Right hindlimb (tissue), 1 donor: ENCODE measurements at regions not wholly inside any gene's neighbourhood (a gene's known extent, or its start where the extent isn't known, plus 50 kb on each side); places are given as distances from the start of the nearest gene placed in this dataset.
"Not testable (repeated sequence)": the region's sequence is repeated elsewhere in the genome, so short reads cannot be mapped to it uniquely, and the experiment has no call there.

ENCODE experiments used
- DNase-seq: peaks from one replicate; pipeline ENCODE4 v3.0.0-alpha.2; 2018

DNA sequence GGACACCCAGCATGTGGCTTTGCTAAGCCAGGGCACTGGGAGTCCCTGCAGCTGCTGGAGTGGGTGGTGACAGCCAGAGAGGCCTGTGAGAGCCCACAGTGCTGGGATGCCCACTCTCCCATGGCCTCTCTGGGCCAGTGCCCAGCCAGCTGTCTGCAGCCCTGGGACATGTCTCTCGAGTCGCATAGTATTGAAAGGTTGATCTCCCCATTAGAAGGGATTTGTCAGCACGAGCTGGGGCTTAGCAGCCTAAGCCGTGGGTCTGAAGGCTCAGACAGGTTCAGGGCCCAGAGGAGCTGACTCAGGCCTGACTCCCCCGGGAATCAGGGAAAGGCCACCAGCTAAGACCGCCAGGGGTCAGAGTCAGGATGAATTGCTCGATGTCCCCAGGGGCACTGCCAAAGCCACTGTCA lies 53.5 kb downstream of the FOXD2 start:
- peak; percentile 12 for DNase-seq

DNA sequence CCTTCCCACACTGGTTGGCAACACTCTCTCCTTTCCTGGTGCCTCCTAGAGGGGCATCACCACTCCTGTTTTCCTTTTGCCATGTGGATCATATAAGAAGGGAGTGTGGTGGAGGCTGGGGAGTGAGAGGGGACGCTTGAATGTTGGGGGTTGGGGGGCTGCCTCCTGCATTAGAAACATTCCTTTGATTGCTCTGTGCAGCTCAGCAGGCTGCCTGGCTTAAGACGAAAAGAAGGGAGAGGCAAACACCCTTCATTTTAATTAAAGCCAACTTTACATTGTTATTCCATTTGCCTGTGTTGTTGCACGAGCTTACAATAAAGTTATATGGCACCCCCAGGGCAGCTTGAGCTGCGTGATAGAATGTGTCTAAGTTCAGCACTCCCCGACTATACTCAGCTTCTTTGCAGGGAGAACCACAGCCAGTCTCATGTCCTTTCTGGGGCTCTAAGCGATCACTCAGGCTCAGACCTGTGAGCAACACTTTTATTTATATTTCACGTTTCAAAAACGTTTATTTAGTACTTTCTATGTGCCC lies 57.4 kb downstream of the FOXD2 start:
- no peak for DNase-seq

DNA sequence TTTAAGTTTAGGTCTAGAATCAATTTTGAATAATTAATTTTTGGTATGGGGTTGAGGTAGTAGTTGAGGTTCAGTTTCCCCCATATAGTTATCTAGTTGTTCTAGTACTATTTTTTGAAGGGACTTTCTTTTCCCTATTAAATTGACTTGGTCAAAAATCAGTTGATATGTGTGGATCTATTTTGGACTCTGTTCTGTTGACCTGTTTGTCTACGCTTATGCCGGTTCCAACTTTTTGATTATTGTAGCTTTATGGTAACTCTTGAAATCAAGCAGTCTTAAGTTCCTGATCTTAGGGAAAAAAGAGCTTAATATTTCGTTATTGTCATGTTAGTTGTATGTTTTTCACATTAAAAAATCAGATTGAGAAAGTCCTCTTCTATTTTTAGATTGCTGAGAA lies 60.7 kb downstream of the FOXD2 start:
- DNase-seq: no peak

DNA sequence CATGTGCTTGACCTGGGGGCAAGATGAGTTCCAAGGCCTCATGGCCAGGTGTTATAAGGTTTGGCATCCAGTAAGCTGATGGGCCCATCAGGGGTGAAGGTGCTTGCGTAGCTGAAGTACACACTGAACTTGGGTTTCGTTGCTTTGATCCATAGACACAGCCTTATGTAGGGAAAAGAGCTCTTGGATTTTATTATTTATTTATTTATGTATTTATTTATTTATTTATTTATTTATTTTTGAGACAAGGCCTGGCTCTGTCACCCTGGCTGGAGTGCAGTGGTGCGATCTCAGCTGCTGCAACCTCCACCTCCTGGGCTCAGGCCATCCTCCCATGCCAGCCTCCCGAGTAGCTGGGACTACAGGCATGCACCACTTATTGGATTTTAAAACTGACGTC lies 63.2 kb downstream of the FOXD2 start:
- DNase-seq: no peak

DNA sequence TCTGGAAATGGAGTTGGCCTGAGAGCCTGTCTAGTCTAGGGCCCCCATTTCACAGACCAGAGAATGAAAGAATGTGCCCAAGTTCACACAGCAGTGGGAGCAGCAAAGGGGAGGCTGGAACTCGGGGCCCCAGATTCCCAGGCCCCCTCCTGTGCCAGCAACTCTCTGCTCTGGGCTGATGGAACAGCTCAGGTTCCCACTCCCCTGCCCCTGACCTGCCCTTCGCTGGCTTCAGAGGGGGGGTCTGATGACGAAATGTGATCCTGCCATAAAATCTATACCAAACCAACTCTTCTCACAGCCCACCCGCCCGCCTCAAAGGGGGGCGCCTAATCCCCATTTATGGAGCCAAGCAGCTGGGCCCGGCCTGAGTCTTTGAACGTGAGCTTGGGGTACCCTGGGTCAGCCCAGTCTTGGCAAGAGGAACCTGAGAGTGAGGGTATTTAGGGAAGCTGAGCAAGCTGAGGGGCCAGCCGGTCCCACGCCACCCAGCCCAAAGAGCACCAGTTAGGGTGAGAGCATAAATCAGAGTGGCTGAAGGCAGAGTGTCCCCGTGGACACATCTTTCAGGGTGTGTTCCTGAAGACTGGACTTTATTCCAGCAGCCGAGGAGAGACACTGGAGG lies 65.0 kb downstream of the FOXD2 start:
- no peak for DNase-seq

DNA sequence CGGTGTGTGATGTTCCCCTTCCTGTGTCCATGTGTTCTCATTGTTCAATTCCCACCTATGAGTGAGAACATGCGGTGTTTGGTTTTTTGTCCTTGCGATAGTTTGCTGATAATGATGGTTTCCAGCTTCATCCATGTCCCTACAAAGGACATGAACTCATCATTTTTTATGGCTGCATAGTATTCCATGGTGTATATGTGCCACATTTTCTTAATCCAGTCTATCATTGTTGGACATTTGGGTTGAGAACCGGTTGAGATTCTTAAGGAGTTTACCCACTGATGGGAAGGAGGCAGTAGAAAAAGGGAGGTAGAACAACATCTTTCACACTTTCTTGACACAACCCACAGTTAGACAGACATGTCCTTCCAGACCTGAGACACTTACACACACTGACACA lies 67.0 kb downstream of the FOXD2 start:
- DNase-seq: not testable (repeated sequence)

DNA sequence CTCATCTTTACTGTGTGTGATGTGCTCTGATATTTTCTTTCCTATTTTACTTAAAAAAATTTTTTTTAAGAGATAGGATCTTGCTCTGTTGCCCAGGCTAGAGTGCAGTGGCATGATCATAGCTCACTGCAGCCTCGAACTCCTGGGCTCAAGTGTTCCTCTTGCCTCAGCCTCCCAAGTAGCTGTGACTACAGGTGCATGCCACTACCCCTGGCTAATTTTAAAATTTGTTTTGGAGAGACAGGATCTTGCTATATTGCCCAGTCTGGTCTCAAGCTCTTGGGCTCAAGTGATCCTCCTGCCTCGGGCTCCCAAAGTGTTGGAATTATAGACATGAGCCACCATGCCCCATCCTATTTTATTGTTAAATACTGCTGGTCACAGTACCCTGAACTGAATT lies 67.4 kb downstream of the FOXD2 start:
- no peak for DNase-seq

DNA sequence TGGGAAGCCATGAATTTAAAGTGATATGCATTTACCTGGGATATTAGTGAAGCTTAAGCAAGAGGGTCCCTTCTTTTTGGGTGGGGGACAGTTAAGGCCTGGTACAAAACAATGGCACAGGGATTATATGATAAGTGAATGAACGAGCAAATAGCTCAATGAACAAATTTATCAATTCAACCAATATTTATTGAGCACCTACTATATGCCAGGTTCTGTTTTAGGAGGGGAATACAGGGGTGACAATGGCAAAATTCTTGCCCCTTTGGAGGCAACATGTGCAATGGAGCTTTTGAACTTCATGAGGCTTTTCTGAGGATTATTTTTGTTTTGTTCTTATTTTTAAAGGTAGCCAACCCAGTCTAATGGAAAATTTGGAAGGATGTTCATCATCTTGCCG lies 68.2 kb downstream of the FOXD2 start:
- no peak for DNase-seq

DNA sequence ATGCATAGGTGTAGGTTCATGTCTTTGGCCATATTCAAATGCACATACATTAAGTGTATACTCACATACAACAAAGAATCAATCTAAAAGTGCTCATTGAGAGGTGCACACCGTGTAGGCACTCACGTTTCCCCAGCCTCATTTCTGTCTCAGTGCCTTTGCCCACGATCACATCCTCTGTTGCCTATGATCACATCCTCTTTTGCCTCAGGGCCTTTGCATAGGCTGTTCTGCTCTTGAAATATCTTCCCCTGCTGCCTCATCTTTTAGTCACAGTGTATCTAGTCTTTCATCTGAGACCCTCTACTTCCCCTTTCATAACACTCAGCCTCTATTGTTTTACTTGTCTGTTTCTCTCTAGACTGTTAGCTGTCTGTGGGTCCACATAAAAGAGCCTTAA lies 69.3 kb downstream of the FOXD2 start:
- DNase-seq: no peak

DNA sequence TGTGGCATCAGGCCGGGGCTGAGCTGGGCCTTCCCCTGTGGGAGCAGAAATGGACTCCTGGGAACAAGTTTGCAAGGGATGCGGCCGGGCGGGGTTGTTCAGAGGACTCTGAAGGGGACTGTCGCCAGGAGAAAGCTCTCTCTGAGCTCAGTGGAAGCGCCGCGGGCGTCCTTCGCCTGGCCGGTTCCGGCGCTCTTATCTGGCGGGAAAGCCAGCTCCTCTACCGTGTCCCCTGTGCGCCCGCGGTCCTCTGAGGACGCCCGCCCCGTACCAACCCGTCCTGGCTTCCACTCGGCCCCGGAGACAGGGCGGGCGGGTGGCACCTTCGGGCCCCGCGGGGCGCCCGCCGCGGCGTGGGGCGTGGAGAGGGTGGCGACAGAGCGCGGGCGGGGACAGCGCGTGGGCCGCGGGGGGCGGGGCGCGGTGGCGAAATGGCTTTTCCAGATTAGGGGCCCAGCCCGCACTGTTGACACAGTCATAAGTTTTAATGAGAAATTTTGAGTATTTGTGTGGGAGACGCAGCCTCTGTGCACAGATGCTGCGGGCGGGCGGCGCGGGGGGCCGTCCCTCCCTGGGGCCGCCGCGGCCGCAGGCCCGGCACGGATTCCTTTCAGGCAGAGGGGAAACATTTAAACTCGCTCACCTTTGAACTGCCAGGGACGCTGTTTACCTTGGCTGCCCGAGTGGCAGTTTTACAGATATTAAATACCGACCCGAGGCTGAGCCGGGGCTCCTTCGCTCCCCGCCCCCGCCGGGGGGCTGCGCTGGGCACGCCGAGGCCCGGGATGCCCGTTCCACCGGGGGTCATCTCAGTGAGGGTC lies 70.2 kb downstream of the FOXD2 start:
- peak; percentile 32 for DNase-seq

DNA sequence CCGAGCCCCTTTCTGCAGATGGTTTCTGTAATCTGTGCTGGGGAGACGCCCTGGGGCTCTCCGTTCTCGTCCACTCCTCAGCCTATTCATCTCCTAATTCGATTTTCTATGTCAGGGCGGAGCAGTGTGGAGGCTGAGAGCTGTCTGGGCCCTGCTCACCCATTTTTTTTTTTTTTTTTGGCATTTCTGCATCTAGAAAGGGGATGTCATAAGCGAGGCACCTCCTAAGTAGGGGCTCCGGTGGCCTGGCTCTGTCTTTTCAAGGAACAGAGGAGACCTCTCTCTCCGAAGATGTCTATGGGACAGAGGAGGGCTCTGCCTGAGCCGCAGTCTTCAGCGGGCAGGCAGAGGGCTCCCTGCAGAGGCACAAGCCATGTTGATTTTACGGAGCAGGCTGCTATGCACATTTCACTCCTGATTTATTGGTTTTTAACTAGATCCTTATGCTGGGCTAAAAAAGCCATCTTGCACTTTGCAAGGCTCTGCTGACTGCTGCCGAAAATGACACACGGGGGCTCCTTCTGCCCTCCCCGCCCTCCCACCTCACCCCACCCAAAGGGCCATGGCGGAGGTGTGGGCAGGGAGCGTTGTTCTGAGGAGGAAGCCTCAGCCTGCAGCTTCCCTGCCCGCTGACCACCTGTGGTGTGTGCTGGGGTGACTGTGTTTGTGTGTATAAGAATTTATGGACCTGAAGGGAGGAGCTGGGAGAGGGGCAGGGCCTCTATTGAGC lies 71.0 kb downstream of the FOXD2 start:
- DNase-seq: peak; percentile 42

DNA sequence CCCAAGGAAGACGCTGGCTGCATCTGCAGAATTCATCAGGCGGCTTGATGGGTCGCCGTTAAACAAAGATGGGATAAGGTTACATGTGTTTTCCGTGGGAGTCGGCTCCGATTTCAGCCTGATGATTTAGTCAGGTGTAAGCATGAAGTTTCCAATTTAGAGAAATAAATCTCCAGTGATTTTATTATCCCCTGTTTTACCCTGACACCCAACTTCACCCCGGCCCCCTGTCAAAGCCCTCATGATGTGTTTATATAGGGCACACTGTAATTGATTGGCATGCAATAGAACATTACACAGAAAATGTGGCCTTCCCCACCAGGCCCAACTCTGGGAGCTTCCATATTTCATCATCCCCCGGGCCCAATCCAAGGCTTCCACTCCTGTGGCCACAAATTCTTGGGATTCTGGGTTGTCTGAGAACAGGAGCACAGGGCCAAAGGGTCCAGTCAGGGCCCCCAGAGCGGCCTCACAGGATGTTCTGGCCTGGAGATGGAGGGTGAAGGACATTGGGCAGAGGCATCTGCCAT lies 72.5 kb downstream of the FOXD2 start:
- DNase-seq: no peak

DNA sequence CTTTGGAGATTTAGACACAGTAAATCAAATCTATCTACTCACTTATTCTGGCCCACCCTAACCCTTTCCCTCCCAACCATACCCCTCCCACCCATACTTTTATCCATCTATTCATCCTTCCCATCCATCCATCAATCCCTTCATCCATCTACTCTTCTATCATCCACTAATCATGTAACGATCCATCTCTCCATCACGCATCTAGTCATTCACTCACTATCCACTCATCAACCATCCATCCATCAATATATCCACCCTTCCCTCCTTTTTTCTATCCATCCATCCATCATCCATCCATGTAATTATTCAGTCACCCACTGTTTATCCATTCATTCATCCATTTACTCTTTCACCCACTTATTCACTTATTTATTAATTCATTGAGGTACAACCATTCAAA lies 74.0 kb downstream of the FOXD2 start:
- no peak for DNase-seq

DNA sequence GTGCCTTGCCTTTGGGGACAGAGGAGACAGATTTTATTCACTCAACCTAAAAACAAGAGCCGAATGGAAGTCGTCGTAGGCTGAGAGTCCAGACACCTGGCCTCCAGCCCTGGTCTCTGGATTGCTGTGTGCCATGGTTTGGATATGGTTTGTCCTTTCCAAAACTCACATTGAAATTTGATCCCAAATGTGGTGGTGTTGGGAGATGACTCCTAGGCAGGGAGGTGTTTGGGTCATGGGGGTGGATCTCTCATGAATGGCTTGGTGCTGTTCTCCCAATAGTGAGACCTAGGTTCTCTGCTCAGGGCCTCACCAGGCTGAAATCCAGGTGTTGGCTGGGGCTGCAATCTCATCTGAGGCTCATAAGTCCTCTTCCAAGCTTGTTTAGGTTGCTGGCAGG lies 75.5 kb downstream of the FOXD2 start:
- no peak for DNase-seq

DNA sequence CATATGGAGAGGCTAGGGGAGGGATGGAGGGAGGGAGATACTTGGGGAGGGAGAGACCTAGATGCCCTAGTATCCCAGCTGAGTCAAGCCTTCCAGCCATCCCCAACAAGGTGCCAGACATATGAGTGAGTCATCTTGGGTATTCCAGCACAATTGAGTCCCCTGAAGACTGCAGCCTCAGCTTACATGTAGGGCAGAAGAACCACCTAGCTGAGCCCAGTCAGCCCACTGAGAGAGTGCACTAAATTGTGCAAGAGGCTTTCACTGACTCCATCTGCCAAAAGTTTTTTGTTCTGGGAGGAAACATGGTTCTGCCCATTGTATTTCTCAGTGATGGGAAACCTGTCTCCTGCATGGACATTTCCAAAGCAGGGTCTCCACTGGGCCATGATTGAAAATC lies 76.4 kb downstream of the FOXD2 start:
- DNase-seq: no peak

DNA sequence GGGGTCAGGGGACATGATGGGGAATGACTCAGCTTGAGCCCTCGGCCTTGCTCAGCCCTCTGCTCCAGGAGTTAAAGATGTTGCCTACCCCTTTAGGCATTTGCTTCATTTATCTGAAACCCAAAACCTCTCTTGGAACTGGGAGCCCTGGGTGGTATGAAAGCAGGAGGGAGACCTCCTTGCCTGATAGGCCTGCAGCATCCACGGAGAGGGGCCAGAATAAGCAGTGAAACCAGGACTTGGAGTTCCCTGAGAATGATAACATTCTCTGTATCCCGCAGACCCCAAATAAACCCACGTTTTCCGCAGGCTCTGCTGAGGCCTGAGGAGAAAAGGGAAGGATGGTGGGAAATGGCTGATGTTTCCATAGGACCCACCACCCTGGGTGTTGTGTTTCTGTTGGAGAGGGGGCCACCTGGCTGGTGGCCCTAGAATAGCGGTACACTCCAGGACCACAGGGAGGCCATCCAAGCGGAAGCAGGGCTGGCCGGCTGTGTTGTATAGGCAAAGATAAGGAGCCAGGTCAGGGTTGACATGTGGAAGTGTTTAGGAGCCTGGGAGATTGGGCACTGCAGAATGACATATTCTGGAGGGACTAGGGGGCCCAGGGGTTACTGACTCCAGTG lies 77.4 kb downstream of the FOXD2 start:
- no peak for DNase-seq

DNA sequence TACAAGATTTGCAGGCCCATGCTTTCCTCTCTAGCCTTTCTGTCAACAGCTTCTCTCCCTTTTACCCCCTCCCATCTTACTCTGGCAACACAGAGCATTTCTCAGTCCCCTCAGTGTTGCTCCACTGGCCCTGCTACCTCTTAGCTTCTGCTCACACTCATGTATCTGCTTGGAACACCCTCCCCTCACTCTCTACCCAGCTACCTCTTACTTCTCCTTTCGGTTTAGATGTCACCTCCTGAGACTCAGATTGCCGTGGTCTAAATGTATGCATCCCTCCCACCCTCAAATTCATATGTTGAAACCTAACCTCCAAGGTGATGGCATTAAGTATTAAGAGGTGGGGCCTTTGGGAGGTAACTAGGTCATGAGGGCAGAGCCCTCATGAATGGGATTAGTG lies 80.1 kb downstream of the FOXD2 start:
- no peak for DNase-seq

DNA sequence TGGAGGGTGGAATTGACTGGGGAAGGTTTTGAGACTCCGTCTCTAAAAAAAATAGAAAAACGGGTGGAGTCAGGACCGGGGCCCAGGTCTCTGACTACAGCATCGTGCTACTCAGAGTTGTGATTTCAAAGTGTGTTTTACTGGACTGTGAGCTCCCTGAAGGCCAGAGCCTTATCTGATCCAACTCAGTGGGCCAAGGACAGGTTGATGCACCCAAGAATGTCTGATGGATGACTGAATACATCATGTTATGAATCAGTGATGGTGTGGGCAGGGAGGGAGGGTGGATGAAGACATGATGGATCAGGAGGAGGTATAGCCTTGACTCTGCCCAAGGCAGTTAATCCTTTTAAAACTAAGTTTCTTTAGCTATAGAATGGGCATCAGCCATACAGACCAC lies 81.6 kb downstream of the FOXD2 start:
- no peak for DNase-seq

DNA sequence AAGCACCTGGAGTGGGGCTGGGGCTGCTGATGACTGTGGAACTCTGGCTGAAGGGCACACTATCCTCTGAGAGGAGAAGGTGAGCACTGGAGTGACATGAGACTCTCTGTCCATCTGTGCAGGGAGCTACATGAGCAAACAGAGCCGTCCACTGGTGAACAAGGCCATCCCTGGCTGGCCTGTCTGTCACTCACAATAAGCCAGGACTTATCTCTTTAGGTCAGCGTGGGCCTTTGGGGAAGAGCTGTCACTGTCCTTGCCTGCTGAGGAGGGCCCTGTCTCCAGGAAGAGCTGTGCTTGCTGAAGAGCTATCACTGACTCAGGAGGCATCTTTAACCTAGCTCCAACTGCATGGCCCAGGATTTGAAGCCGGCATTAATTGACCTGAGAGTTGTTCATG lies 82.1 kb downstream of the FOXD2 start:
- no peak for DNase-seq

DNA sequence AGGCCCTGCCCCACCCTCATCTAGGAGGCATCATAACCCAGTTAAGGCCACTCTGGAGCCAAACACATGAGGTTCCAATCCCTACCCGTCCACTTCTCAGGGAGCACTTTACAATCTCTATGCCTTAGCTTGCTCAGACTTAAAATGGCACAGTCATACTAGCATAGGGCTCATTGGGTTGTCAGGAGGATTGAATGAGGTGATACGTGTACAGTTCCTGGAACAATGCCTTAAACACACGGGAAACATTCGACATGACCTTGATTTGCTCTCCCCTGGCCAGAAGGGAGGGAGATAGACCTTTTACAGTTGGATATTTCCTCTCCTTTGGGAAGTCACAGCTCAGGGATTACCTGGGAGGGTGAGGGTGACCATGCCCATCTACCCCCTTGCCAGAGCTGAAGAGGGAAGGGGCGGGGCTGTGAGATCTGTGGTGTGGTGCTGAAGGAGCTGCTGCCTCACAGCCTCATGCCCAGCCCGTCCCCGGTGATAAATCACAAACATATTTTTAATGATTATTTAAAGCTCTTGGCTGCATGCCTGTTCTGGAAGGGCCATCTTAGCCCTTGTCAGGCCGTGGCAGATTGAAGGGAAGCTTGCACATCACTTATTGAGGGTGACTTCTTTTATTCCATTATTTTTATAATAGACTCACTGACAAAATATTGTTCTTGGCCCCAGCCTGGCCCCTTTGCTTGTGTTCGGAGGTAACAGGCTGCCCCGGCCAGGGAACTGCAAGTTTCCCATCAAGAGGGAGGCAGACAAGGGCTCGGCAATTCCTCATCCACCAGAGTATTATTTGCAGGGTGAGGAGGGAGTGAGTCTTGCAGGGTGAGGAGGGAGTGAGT lies 83.4 kb downstream of the FOXD2 start:
- no peak for DNase-seq

DNA sequence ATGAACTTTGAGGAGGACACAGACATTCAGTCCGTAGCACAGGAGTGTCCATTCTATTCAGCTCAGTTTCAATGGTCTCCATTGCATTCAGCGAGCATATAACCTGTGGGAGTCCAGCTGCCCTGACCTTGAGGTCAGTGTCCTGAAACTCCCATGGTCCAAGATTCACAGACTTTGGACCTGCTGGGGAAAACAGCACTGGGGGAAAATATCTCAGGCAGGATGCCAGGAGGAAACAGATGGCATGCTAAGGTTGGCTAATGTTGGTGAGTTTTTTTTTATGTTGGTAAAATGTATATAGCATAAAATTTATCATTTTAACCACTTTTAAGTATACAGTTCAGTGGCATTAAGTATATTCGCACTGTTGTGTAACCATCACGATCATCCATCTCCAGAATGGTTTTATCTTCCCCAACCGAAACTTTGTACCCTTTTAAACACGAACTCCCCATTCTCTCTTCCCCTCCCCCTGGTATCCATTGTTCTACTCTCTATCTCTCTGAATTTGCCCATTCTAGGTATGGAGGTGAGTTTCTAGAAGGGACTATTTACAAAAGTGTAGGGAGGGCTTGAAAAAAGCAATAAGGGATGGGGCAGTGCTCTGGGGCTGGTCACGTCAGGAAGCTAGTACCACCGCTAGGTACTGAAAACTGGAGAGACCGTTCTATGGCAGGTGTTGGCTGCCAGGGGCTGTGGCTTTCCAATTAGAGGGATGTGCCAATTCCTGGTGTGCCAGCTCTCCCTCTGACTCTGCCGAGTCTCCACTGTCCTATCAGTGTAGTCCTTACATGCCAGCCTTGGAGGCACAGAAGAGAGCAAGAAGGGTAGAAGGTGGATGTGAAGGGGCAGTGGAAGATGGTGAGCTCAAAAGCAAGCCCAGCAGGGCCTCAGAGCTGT lies 85.3 kb downstream of the FOXD2 start:
- no peak for DNase-seq
